T-helper 2 cell (primary cell): ENCODE measurements at regions not wholly inside any gene's neighbourhood (a gene's known extent, or its start where the extent isn't known, plus 50 kb on each side); places are given as distances from the start of the nearest gene placed in this dataset.
"Not testable (repeated sequence)": the region's sequence is repeated elsewhere in the genome, so short reads cannot be mapped to it uniquely, and the experiment has no call there.

ENCODE experiments used
- DNase-seq, 5 experiments: peaks; one replicate each; pipeline versions ENCODE4 v3.0.0 to v3.0.0-alpha.2; 2012 to 2022

- DNase-seq = no peak
Observed at GRCh38 chr4:151879705-151880445, 119.1 kb upstream of the GATB start.

- DNase-seq = no peak
Observed at GRCh38 chr4:151876381-151876988, 115.7 kb upstream of the GATB start.

GRCh38 chr4:151874328-151874727 is 113.5 kb upstream of the GATB start:
- DNase-seq = no peak

GRCh38 chr4:151866592-151866918 is 105.7 kb upstream of the GATB start:
- DNase-seq = no peak

- DNase-seq = peak in 1 of 5 experiments; percentile 14
Observed at GRCh38 chr4:151865744-151866591, 105.2 kb upstream of the GATB start.

- no peak for DNase-seq
Observed at GRCh38 chr4:151865312-151865711, 104.5 kb upstream of the GATB start.

GRCh38 chr4:151864068-151864467 is 103.3 kb upstream of the GATB start:
- no peak for DNase-seq

- DNase-seq = no peak
Observed at GRCh38 chr4:151862766-151863165, 102.0 kb upstream of the GATB start.

- no peak for DNase-seq
Observed at GRCh38 chr4:151860561-151861093, 99.8 kb upstream of the GATB start.

GRCh38 chr4:151859641-151860040 is 98.8 kb upstream of the GATB start:
- no peak for DNase-seq

GRCh38 chr4:151858356-151858755 is 97.5 kb upstream of the GATB start:
- no peak for DNase-seq

- DNase-seq = no peak
Observed at GRCh38 chr4:151857368-151857767, 96.6 kb upstream of the GATB start.

GRCh38 chr4:151855747-151856146 is 94.9 kb upstream of the GATB start:
- DNase-seq = no peak

- DNase-seq = no peak
Observed at GRCh38 chr4:151854731-151855130, 93.9 kb upstream of the GATB start.

GRCh38 chr4:151853034-151853433 is 92.2 kb upstream of the GATB start:
- DNase-seq = no peak

- DNase-seq = no peak
Observed at GRCh38 chr4:151852202-151852601, 91.4 kb upstream of the GATB start.

GRCh38 chr4:151851354-151851753 is 90.5 kb upstream of the GATB start:
- no peak for DNase-seq

GRCh38 chr4:151850791-151851213 is 90.0 kb upstream of the GATB start:
- no peak for DNase-seq

GRCh38 chr4:151845551-151845950 is 84.7 kb upstream of the GATB start:
- DNase-seq = not testable (repeated sequence)

GRCh38 chr4:151842430-151843079 is 81.7 kb upstream of the GATB start:
- no peak for DNase-seq

- no peak for DNase-seq
Observed at GRCh38 chr4:151841107-151841506, 80.3 kb upstream of the GATB start.

- no peak for DNase-seq
Observed at GRCh38 chr4:151835467-151835866, 74.7 kb upstream of the GATB start.

GRCh38 chr4:151833174-151833573 is 72.4 kb upstream of the GATB start:
- DNase-seq = peak in 1 of 5 experiments; percentile 65
